NCI-H1436 treated with DMSO at 0.1 percent for 48 hours (cell line): ENCODE measurements at regions not wholly inside any gene's neighbourhood (a gene's known extent, or its start where the extent isn't known, plus 50 kb on each side); places are given as distances from the start of the nearest gene placed in this dataset.
"Not testable (repeated sequence)": the region's sequence is repeated elsewhere in the genome, so short reads cannot be mapped to it uniquely, and the experiment has no call there.

Experiments
- DNase-seq: peaks from one replicate; lab custom pipeline; 2025; lab: John Stamatoyannopoulos, UW

DNA sequence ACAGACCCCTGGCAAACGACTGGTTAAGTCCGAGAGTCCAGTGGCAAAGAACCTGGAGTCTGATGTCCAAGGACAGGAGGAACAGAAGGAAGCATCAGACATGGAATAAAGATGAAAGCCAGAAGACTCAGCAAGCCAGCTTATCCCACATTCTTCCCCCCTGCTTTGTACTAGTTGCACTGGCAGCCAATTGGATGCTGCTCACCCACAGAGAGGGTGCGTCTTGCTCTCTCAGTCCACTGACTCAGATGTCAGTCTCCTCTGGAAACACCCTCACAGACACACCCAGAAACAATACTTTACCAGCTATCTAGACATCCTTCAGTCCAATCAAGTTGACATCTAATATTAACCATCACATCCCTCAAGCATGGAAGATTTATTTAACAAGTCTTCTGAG lies 1265.8 kb upstream of the CNTN5 start:
- no peak for DNase-seq

DNA sequence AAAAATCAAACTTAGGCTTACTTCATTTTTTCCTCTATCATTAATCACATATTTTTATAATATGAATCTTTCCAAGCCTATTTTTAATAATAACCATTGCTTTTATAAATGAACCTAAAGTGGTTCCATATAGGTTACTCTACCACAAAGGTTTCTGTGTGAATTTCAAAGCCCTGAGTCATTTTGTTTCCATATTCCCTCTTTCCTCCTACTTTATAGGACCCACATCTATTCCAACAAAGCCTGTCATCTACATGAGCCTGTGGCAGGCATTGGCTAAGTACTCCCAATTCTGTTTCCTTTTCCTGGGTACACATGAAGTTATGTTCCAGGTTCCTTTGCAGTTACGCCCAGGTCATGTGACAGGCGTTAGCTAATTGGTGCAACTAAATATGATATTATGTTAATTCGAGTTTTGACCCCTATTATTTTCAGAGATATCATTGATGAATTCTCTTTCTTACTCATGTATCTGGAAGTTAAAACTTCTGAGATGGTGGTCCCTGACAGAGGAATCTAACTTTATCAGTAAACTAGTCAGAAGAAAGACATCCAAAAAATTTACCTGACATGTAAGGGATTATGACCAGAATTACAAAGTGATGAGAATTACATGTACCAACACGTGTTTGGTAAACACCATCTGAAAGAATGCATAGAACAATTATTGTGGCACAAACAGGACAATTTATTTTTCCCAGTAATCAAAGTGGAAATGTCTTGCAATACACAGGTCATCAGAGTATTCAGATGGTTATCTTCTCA lies 1264.0 kb upstream of the CNTN5 start:
- no peak for DNase-seq

DNA sequence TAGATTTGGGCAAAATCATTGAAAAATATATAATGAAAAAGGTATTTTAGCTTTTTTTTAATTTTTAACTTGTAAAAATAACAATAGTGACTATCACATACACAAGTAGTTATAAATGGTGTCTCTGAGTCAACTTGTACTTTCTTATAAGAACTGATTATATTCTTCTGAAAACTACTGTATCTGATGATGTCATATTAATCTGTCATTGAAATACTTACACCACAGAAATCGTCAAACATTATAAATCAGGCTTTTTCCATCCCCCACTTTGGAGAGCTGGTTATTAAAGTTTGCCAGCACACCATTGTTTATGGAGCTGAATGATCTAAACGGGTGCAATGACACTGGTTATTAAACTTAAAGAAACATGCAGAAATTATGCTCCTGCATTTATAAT lies 1259.6 kb upstream of the CNTN5 start:
- no peak for DNase-seq

DNA sequence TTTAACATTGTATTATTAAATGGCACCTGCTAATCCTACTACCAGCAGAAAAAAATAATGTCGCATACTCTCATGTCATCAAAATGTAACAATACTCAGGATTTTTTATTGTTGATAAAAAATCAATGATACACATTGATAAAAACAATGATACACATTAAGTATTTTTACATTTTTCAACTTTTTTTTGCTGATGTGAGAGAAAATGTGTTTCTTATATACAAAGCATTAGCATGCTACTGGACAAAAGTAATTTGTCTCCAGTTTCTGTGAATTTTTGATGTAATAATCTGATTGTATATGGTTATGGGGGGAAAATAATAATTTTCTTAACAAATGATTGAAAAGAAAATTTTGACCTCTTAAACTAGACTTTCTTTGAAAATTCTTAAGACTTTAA lies 1256.6 kb upstream of the CNTN5 start:
- no peak for DNase-seq

DNA sequence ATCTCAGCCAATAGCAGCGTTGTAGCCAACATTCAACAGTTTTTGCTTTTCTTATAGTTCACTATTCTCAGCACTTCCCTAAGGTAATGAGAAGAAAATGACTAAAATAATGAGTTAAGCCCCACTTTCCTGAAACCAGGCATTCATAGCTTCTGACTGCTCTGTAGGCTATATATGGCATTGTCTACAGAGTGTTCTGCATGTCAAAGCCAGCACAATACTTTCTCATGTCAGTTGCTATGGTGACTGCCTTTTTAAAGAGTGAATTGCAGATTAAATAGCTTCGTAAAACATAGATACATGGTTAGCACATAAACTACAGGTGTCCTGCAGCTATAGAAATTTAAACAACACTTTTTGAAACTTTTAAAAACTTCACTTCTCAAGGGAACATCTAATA lies 1256.1 kb upstream of the CNTN5 start:
- no peak for DNase-seq

DNA sequence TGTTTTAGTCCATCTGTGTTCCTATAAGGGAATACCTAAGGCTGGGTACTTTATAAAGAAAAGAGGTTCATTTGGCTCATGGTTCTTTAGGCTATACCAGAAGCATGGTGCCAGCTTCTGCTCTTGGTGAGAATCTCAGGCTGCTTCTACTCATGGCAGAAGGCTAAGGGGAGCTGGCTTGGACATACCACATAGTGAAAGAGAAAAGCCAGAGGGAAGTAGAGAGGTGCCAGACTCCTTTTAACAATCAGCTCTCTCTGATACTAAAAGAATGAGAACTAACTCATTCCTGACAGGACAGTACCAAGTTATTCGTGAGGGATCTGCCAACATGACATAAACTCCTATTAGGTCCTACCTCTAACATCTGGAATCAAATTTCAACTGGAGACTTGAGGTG lies 1250.2 kb upstream of the CNTN5 start:
- DNase-seq, result no peak

DNA sequence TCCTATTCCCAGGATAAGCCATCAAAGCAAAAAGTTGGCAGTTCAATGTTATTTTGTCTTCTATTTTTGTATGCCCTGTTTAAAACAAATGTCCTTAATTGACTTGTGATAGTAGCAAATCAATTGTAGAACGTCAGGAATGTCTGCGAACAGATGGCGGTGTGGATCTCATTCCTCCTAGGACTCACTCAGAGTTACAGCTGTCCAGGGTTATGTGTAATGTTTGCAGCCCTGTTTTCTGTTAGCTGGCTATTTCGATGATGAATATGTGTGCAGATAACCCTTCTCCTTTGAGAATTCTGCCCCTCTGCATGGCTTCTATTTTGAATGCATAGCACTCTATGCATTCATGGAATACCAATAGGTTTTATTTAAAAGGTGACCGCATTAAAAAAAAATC lies 1248.0 kb upstream of the CNTN5 start:
- DNase-seq, result no peak

DNA sequence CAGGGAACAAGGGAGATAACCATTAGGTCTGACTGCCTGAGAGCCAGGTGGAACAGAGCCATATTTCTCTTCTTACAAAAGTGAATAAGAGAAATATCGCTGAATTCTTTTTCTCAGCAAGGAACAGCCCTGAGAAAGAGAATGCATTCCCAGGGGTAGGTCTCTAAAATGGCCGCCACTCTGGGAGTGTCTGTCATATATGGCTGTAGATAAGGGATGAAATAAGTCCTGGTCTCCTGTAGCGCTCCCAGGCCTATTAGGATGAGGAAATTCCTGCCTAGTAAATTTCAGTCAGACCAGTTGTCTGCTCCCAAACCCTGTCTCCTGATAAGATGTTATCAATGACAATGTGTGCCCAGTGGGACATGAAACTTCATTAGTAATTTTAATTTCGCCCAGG lies 1236.4 kb upstream of the CNTN5 start:
- not testable (repeated sequence) for DNase-seq

DNA sequence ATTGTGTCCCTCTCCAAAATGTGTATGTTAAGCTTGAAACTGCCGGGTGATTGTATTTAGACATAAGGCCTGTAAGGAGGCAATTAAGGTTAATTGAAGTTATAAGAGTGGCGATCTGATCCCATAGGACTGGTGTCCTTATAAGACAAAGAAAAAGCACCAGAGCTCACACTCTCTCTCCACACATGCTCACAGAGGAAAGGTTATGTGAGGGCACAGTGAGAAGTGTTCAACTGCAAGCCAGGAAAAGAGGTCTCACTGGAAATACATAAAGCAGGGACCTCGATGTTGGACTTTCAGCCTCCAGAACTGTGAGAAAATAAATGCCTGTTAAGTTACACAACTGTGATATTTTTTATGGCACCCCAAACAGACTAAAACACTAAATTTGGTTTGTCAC lies 1233.8 kb upstream of the CNTN5 start:
- DNase-seq, result no peak

DNA sequence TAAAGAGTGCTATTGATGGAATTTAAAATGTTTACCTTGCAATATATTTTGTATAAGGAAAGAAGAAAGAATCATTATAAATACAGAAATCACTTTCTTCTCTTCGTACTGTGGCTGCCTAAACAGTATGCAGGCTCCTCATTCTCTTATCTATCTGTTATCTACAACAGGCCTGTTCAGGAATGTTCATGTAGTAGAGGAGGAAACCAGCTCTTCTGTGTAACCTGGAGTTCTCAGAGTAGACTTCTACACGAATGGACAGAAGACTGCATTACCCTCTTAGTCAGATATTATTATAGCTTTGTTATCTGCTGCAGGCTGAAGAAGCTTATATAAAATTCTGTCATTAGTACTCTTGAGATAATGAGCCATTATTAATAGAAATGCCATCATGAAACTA lies 1225.9 kb upstream of the CNTN5 start:
- no peak for DNase-seq

DNA sequence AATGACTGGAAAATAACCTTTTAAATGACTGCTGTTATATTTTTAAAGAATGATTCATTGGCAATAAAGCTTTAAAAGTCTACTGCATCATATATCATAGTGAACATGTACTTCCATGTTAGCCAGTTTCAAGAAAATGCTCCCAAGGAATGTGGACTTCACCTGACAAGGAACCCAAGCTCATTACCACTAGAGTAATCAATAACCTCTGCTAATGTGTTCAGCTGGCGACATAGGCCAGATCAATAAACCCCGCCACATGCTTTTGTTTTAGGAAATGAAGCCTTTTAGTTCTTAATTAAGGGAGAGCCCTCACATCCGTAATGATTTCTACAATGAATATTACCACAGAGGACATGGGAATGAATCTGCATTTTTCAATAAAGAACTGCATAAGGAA lies 1219.9 kb upstream of the CNTN5 start:
- no peak for DNase-seq

DNA sequence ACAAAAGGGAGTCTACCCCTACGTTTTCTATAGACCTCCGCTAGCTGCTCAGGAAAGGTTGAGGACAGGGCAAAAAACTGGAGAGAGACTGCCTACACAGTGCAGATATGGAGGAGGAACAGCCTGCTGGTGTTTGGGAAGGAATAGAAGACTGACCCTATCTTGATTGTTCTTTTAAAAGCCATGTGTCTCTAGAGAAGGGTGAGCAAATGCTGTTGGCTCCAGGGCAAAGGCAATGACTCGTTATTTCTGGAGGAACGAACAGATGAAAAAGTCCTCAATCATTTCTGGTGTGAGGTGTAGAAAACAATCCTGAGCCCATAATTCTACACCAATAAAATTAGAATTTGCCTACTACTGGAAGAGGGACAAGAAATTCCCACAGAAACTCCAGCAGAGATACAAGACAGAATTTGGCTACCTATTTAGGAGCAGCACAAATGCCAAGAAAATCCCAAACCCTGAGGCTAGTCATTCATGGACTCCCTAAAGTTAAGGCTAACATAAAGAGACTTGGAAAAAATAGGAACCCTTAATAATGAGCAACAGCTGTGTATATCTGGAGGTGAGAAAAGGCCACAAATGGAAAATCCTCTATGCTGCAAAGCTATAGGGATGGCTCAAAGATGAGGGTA lies 1206.3 kb upstream of the CNTN5 start:
- DNase-seq, result no peak

DNA sequence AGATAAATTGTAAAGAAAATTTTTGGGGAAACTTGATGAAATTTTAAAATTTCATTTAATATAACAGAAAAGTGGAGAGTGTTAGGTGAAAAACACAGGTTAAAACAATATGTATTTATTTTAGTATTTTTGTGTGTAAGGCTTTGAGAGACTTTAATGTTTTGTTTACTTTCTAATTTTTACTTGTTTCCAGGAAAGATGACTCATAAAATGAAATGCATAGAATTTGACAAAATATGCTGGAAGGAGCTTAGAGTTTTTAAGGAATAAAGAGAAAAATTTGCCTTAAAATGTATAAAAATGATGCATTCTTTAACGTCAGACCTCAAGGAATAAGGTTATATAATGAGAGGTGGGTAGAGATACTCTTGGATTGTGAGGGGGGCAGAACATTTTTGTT lies 1205.1 kb upstream of the CNTN5 start:
- DNase-seq, result no peak

DNA sequence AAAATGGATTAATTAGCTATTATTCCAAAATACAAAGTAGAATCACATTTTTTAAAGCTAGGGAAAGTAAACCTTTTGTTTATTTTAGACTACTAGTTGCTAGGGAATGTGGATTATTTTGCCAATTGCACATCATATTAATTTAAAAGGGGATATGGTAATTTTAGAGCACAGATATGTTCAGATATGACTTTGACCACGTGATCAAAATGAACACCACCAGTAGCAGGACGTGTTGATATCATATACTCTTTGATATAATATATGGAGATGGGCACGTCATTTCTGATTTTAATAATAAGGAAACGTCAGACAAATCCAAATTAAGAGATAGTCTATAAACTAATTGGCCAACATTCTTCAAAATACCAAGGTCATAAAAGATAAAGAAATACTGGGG lies 1188.3 kb upstream of the CNTN5 start:
- DNase-seq, result no peak

DNA sequence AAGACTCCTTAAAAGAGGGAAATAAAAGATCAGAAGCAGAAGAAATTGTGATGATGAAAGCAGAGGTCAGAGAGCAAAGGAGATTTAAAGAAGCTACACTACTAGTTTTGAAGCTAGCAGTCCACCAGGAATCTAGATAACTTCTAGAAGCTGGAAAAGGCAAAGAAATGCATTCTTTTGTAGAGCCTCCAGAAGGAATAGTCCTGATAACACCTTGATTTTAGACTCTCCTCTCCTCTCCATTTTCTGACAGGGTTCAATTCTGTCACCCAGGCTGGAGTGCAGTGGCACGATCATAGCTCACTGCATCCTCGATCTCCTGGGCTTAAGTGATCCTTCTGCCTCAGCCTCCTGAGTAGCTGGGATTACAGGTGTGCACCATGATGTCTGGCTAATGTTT lies 1187.3 kb upstream of the CNTN5 start:
- no peak for DNase-seq

DNA sequence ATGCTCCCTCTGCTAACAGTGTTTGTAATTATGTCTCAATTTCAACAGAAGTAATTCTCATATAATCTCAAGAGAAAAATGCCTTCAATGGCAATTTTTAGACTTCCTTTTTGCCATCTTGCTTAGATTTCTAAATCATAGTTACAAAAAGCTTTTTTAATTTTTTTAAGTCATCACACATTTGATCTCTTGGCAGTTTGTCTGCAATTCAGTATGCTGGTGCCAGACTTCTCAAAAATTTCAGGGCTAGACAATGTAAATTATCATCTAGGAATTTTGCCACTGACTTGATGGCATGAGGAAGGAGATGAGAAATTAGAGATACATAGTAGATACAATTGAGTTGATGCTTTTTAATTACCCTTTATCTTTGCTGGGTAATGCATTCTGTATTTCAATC lies 1176.7 kb upstream of the CNTN5 start:
- DNase-seq, result no peak

DNA sequence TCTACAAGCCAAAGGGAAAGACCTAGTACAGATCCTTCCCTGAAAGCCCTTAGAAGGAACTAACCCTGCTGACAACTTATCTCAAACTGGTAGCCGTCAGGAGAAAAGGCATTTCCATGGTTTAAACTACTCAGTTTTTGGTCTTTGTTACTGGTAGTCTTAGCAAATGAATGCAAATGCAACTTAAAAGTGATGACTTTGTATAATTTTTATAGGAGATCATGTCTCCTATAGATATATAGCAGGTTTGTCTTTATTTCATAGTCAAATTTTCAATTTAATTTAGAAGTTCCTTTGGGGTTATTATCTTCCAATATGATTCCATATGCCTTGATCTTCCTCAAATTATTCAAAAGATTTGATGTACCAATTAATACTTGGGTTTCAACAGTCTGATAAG lies 1173.0 kb upstream of the CNTN5 start:
- no peak for DNase-seq

DNA sequence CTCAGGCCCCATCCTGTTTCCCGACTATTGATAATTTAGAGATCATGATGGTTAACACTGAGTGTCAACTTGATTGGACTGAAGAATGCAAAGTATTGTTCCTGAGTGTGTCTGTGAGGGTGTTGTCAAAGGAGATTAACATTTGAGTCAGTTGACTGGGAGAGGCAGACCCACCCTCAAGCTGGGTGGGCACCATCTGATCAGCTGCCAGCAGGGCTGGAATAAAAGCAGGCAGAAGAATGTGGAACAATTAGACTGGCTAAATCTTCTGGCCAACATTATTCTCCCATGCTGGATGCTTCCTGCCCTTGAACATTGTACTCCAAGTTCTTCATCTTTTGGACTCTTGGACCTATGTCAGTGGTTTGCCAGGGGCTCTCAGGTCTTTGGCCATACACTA lies 1170.0 kb upstream of the CNTN5 start:
- no peak for DNase-seq

DNA sequence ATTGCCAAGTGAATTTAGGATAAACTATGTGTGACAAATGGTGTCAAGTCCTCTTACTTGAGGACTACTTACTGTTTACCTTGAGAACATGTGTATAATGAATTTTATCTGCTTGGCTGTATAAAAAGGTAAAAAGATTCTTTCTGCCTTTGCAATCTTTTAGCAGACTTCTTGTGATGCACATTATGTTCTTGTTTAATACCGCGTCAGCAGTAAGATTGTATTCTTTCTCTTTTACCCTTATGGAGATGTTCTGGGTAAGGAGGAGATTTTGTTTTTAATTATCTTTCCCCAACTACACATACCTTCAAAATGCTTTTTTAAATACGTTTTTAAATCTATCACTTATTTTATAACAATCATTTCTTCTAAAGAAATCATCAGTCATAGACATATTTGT lies 1166.4 kb upstream of the CNTN5 start:
- DNase-seq, result no peak

DNA sequence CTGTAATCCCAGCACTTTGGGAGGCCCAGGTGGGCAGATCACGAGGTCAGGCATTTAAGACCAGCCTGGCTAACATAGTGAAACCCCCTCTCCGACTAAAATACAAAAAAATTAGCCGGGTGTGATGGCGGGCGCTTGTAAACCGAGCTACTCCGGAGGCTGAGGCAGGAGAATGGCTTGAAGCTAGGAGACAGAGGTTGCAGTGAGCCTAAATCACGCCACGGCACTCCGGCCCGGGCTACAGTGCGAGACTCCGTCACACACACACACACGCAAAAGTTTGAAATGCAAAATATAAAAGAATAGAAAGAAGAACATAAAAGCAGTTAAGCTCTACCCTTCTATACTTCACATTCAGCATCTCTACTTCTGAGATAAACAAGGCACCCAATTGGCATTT lies 1165.9 kb upstream of the CNTN5 start:
- no peak for DNase-seq

DNA sequence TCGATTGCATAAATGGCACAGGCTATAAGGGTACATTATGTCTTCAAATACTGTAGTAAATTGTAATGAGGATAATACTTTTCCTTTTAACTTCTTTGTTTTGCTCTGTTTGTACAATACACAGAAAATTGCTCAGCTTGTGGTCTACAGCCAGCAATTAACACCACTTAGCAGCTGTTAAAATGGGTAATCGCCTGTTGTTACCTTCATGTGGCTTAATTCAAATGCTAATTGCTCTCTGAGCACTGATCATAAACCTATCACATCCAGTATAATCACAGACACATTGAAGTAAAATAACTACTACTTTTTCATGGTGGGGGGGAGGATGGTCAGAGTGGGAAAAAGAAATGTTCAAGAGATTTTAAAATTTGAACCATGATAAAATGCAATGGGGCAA lies 1164.1 kb upstream of the CNTN5 start:
- DNase-seq, result peak; percentile 42

DNA sequence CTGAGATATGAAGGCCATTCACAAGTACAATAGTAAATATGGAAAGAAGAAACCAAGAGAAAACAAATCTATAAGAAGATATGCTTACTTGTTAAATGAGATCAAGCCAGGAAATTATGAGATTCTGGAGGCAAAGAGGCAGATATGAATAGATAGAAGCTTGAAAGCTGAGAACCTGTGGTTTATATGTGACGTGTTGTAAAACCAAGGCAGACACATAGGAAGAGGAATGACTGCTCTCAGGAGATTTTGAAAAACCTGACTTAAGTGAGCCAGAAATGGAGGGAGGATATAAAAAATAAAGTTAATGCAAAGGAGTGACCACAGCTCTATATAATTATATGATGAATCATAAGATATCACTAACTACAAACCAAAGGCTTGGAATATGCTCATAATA lies 1160.5 kb upstream of the CNTN5 start:
- DNase-seq, result no peak

DNA sequence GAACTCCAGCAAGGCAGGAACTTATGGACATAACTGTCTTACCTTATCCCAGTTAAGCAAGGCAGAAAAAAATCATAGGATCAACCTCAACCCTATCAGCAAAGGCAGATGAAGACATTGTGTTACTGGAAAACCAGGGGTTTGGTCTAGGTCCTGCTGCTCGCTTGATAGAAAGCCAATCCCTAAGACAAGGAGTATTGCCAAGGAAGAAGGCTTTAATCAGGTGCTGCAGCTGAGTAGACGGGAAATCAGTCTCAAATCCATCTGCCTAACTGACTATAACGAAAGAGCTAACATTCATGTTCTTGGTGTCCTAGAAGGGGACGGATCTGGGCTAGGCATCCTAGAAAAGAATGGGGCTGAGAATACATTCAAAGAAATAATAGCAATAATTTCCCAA lies 1158.7 kb upstream of the CNTN5 start:
- DNase-seq, result no peak

DNA sequence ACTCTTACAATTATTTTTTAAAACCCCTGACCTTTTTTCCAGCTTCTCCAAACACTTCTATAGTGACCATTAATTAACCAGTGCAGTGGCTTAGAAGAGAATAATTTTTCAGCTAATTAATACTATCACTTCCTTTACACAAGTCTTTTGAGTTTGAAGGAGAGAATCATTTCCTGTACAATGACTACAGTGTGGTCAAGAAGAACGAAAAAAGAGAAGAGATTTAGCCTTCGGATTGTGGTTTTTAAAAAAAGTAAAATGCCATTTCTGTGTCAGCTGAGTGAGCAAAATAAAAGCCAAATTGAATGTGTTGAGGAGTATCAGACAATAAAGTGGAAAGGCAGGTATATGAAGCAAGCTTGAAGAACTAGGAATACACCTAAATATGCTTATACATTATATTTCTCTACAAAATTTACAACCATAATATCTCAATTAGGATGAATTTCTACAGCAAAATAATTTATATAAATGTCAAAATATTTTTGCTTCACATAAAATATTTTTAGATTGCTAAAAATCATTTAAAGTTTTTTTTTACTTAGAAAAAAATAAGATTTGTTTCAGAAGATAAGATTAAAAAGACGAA lies 1155.2 kb upstream of the CNTN5 start:
- DNase-seq, result no peak
